HepG2 (cell line): ENCODE measurements at regions not wholly inside any gene's neighbourhood (a gene's known extent, or its start where the extent isn't known, plus 50 kb on each side); places are given as distances from the start of the nearest gene placed in this dataset.

Source experiments
- ATAC-seq: fragments of 200-7000 bp; cut with Tn5 transposase; 3 replicates; pipeline ENCODE4 v1.9.1; 2020; ENCODE audit warnings: mild to moderate bottlenecking, moderate library complexity
- BruUV-seq: library from RNA; stranded (reverse); fragments of 400-500 nt; replicated peaks from 2 replicates; lab custom pipeline; 2021; lab: Mats Ljungman, UMichigan
- CTCF ChIA-PET: fragments of 300-600 bp; formaldehyde crosslinking; extraction: SDS; loops from one replicate; lab custom pipeline; 2021; ENCODE audit warnings: low total read pairs, inconsistent platforms, low intra/inter-chr PET ratio; lab: Yijun Ruan, JAX
- POLR2A ChIA-PET: fragments of 350-600 bp; sonication (Branson Sonifier 250); formaldehyde crosslinking; loops from one replicate; lab custom pipeline; 2020; ENCODE audit warnings: antibody characterized with exemption, inconsistent platforms; lab: Yijun Ruan, JAX
- DNase-seq: peaks from one replicate; pipeline ENCODE4 v3.0.0-alpha.2; 2015; ENCODE audit warnings: low spot score
- FAIRE-seq: peaks from 3 replicates; lab custom pipeline; 2011; peaks lifted over from hg19 to GRCh38; lab: Jason Lieb, UNC
- H2AFZ ChIP-seq: one replicate; pipeline ENCODE4 v1.6.1; 2011; ENCODE audit warnings: low read length, inconsistent platforms
- H3K27ac ChIP-seq: fragments of 300-600 bp; 3 replicates; pipeline ENCODE4 v1.8.0; 2011; ENCODE audit warnings: mixed run types, mild to moderate bottlenecking, mixed read lengths, low read length, inconsistent platforms; ENCODE audit not compliant: insufficient read depth; ENCODE audit errors: extremely low read length
- H3K27me3 ChIP-seq, 2 experiments: fragments of 200-600 bp in 1 of 2; 2 replicates in 1 of 2; 3 replicates in 1 of 2; pipeline versions ENCODE4 v1.6.0 to v1.8.0; 2011; ENCODE audit warnings: low read length in 2 of 2, mild to moderate bottlenecking in 2 of 2, moderate library complexity in 2 of 2, inconsistent platforms in 1 of 2; ENCODE audit not compliant: insufficient read depth in 2 of 2, control insufficient read depth in 1 of 2
- H3K36me3 ChIP-seq, 2 experiments: fragments of 200-600 bp in 1 of 2; replicated peaks in 1 of 2; 2 replicates in 1 of 2; 3 replicates in 1 of 2; pipeline versions ENCODE4 v1.5.1 to v1.8.0; 2011; ENCODE audit warnings: low read length in 2 of 2, inconsistent platforms in 1 of 2; ENCODE audit not compliant: insufficient read depth in 2 of 2, control insufficient read depth in 1 of 2
- H3K4me1 ChIP-seq: 2 replicates; pipeline ENCODE4 v1.5.1; 2012; ENCODE audit warnings: low read length, inconsistent platforms; ENCODE audit not compliant: insufficient read depth
- H3K4me2 ChIP-seq: 2 replicates; pipeline ENCODE4 v1.6.0; 2011; ENCODE audit warnings: low read depth, low read length, inconsistent platforms
- H3K4me3 ChIP-seq, 3 experiments: fragments of 200-600 bp in 1 of 3; sonication (generic), shearing (Covaris generic) in 1 of 3; replicated peaks in 1 of 3; 2 replicates each; pipeline ENCODE4 v1.5.1; 2011 to 2016; ENCODE audit warnings: low read length in 3 of 3, inconsistent platforms in 2 of 3, low read depth in 2 of 3, mild to moderate bottlenecking in 2 of 3, control low read depth in 1 of 3, mixed read lengths in 1 of 3; ENCODE audit not compliant: insufficient read depth in 1 of 3
- H3K79me2 ChIP-seq: one replicate; pipeline ENCODE4 v1.6.1; 2011; ENCODE audit warnings: low read length, inconsistent platforms; ENCODE audit not compliant: insufficient read depth
- H3K9ac ChIP-seq: 2 replicates; pipeline ENCODE4 v1.6.0; 2011; ENCODE audit warnings: mild to moderate bottlenecking, low read depth, low read length, inconsistent platforms; ENCODE audit not compliant: insufficient read depth
- H3K9me3 ChIP-seq: 2 replicates; pipeline ENCODE4 v1.5.1; 2012; ENCODE audit warnings: mild to moderate bottlenecking, low read length
- H4K20me1 ChIP-seq: 2 replicates; pipeline ENCODE4 v1.6.0; 2011; ENCODE audit warnings: inconsistent platforms, mild to moderate bottlenecking, low read length, moderate library complexity; ENCODE audit not compliant: insufficient read depth
- ATF1 ChIP-seq: IDR thresholded peaks from 2 replicates; pipeline ENCODE4 v1.6.1; 2016; ENCODE audit warnings: mild to moderate bottlenecking, control low read depth
- CHCHD3 ChIP-seq: sonication (generic); formaldehyde crosslinking; IDR thresholded peaks from 2 replicates; pipeline ENCODE4 v1.8.0; 2022; ENCODE audit warnings: mild to moderate bottlenecking, missing genetic modification reagents, moderate library complexity
- FOSL2 ChIP-seq: sonication (generic); formaldehyde crosslinking; IDR thresholded peaks from 2 replicates; pipeline ENCODE4 v1.4.0; 2020; ENCODE audit warnings: missing genetic modification reagents
- HES4 ChIP-seq: sonication (generic); formaldehyde crosslinking; IDR thresholded peaks from 2 replicates; pipeline ENCODE4 v1.9.0; 2021; ENCODE audit warnings: mild to moderate bottlenecking, missing genetic modification reagents, borderline replicate concordance
- KMT2B ChIP-seq: IDR thresholded peaks from 2 replicates; pipeline ENCODE4 v1.6.1; 2016; ENCODE audit warnings: missing genetic modification reagents, missing compliant biosample characterization
- NFIC ChIP-seq: IDR thresholded peaks from 2 replicates; pipeline ENCODE4 v1.6.1; 2012; ENCODE audit warnings: mild to moderate bottlenecking, low read length, inconsistent platforms
- PRDM10 ChIP-seq: sonication (generic); formaldehyde crosslinking; IDR thresholded peaks from 2 replicates; pipeline ENCODE4 v1.4.0; 2020; ENCODE audit warnings: low read depth, missing genetic modification reagents
- RNF219 ChIP-seq: sonication (generic); formaldehyde crosslinking; IDR thresholded peaks from 2 replicates; pipeline ENCODE4 v1.5.0; 2020; ENCODE audit warnings: mild to moderate bottlenecking, missing genetic modification reagents
- SP5 ChIP-seq: IDR thresholded peaks from 2 replicates; pipeline ENCODE4 v1.6.1; 2016; ENCODE audit warnings: low read depth, borderline replicate concordance
- TFAP4 ChIP-seq: sonication (generic); IDR thresholded peaks from 2 replicates; pipeline ENCODE4 v1.6.1; 2016; ENCODE audit warnings: low read depth, borderline replicate concordance
- ZBTB42 ChIP-seq: sonication (generic); formaldehyde crosslinking; IDR thresholded peaks from 2 replicates; pipeline ENCODE4 v1.5.0; 2020; ENCODE audit warnings: mild to moderate bottlenecking, missing genetic modification reagents
- ZNF451 ChIP-seq: sonication (generic); formaldehyde crosslinking; IDR thresholded peaks from 2 replicates; pipeline ENCODE4 v1.5.0; 2020; ENCODE audit warnings: mild to moderate bottlenecking, missing genetic modification reagents
- ZNF549 ChIP-seq: sonication (generic); formaldehyde crosslinking; IDR thresholded peaks from 2 replicates; pipeline ENCODE4 v1.5.0; 2020; ENCODE audit warnings: missing genetic modification reagents
- ZNF775 ChIP-seq: sonication (generic); formaldehyde crosslinking; IDR thresholded peaks from 2 replicates; pipeline ENCODE4 v1.4.0; 2020; ENCODE audit warnings: missing genetic modification reagents, mild to moderate bottlenecking, moderate library complexity, borderline replicate concordance
- WGBS: methylation state at CpG from one replicate; pipeline ENCODE4 v1.1.6; 2017; ENCODE audit warnings: low lambda C conversion rate; 5-methylcytosine and 5-hydroxymethylcytosine counted together
- in situ Hi-C: cut with HindIII; loops from 2 replicates; pipeline ENCODE4 v1.10.0; 2017; ENCODE audit warnings: low pct_unique_long_range_greater_than_20kb; ENCODE audit not compliant: extremely low pct_ligation_motif_present
- intact Hi-C: fragments of 100-400 bp; cut with micrococcal nuclease; formaldehyde crosslinking; loops from one replicate; pipeline ENCODE4 v1.10.0; 2022; ENCODE audit not compliant: unreplicated experiment

GRCh38 chr1:116855191-116855619 lies 54.5 kb upstream of the PTGFRN start:
- intact Hi-C loops: no loop called here
- 41% methylated on average over 5 of the region's 5 CpGs for WGBS
- Histone ChIP-seq H3K27ac (no peak overlapping the region), H3K4me1 (peaks cover 11% of the 10 kb centered on the region), H3K36me3 (no peaks in the 10 kb centered on the region), H3K27me3 (no peaks in the 10 kb centered on the region), H2AFZ (no peak overlapping the region), H3K4me3 (no peak overlapping the region), H3K79me2 (no peaks in the 10 kb centered on the region), H3K4me2 (no peak overlapping the region), H3K9me3 (no peaks in the 10 kb centered on the region), H3K9ac (no peak overlapping the region), H4K20me1 (no peaks in the 10 kb centered on the region)
- ATAC-seq (no peak), DNase-seq (no peak), FAIRE-seq (no peak)
- ChIA-PET CTCF (no interaction called here), POLR2A (no interaction called here)
- in situ Hi-C loops: no loop called here
- no TSS peak for BruUV-seq
- TF ChIP-seq KMT2B (CRISPR knock-in tag): no peak
- no peak for TF ChIP-seq NFIC
- no peak for TF ChIP-seq ZNF549
- no peak for TF ChIP-seq FOSL2 (CRISPR knock-in tag)
- TF ChIP-seq HES4: no peak
- TF ChIP-seq TFAP4: no peak

- intact Hi-C loops: no loop called here
- 65% methylated on average over 3 of the region's 3 CpGs for WGBS
- Histone ChIP-seq H3K27me3 (no peaks in the 10 kb centered on the region), H3K4me2 (no peak overlapping the region), H3K9ac (no peak overlapping the region), H2AFZ (no peak overlapping the region), H3K36me3 (no peaks in the 10 kb centered on the region), H3K79me2 (no peaks in the 10 kb centered on the region), H4K20me1 (no peaks in the 10 kb centered on the region), H3K27ac (no peak overlapping the region), H3K4me3 (no peak overlapping the region), H3K4me1 (peaks cover 11% of the 10 kb centered on the region), H3K9me3 (no peaks in the 10 kb centered on the region)
- ATAC-seq: no peak
- FAIRE-seq: no peak
- ChIA-PET POLR2A (no interaction called here), CTCF (no interaction called here)
- no peak for DNase-seq
- in situ Hi-C loops: no loop called here
- no TSS peak for BruUV-seq
- TF ChIP-seq RNF219 (CRISPR knock-in tag) (no peak), ZBTB42 (CRISPR knock-in tag) (no peak), ZNF775 (no peak), SP5 (CRISPR knock-in tag) (no peak), CHCHD3 (no peak), ATF1 (no peak), PRDM10 (CRISPR knock-in tag) (no peak), ZNF451 (CRISPR knock-in tag) (no peak)
These were observed 53.9 kb upstream of the PTGFRN start for GRCh38 chr1:116855773-116856201.
